Endothelial cell of umbilical vein (primary cell): ENCODE measurements at regions not wholly inside any gene's neighbourhood (a gene's known extent, or its start where the extent isn't known, plus 50 kb on each side); places are given as distances from the start of the nearest gene placed in this dataset.

Experiments
- BruUV-seq: library from RNA; stranded (reverse); fragments of 400-500 nt; replicated peaks from 2 replicates; lab custom pipeline; 2021; lab: Mats Ljungman, UMichigan
- CTCF ChIA-PET: fragments of 300-600, 350-600 bp; sonication (Branson Sonifier 250); formaldehyde crosslinking; loops from one replicate; lab custom pipeline; 2021; ENCODE audit warnings: antibody characterized with exemption, inconsistent platforms; lab: Charles Lee
- POLR2A ChIA-PET: fragments of 300-600, 350-600 bp; sonication (Branson Sonifier 250); formaldehyde crosslinking; loops from one replicate; lab custom pipeline; 2021; ENCODE audit warnings: antibody characterized with exemption, inconsistent platforms; lab: Charles Lee
- DNase-seq: peaks from one replicate; pipeline ENCODE4 v3.0.0-alpha.2; 2011; ENCODE audit warnings: low read depth, low spot score
- FAIRE-seq: peaks from 2 replicates; lab custom pipeline; 2011; peaks lifted over from hg19 to GRCh38; lab: Jason Lieb, UNC
- H2AFZ ChIP-seq: 2 replicates; pipeline ENCODE4 v1.6.0; 2012; ENCODE audit warnings: low read depth, low read length, control low read depth, inconsistent platforms
- H3K27ac ChIP-seq: 2 replicates; pipeline ENCODE4 v1.5.1; 2011; ENCODE audit warnings: low read depth, mild to moderate bottlenecking, control low read depth, low read length, moderate library complexity; ENCODE audit not compliant: insufficient read depth
- H3K27me3 ChIP-seq, 2 experiments: 2 replicates each; pipeline versions ENCODE4 v1.6.0 to v1.6.1; 2011; ENCODE audit warnings: low read length in 2 of 2, mixed read lengths in 1 of 2; ENCODE audit not compliant: control insufficient read depth in 2 of 2, insufficient read depth in 2 of 2
- H3K36me3 ChIP-seq, 2 experiments: 2 replicates in 1 of 2; 3 replicates in 1 of 2; pipeline ENCODE4 v1.5.1; 2011; ENCODE audit warnings: low read length in 2 of 2, mild to moderate bottlenecking in 1 of 2, moderate library complexity in 1 of 2; ENCODE audit not compliant: control insufficient read depth in 2 of 2, insufficient read depth in 2 of 2; ENCODE audit errors: extremely low read depth in 1 of 2
- H3K4me1 ChIP-seq: 3 replicates; pipeline ENCODE4 v1.5.1; 2011; ENCODE audit warnings: mild to moderate bottlenecking, low read length; ENCODE audit not compliant: control insufficient read depth, insufficient read depth; ENCODE audit errors: extremely low read depth
- H3K4me2 ChIP-seq: 2 replicates; pipeline ENCODE4 v1.6.1; 2011; ENCODE audit warnings: low read length, control low read depth, mixed read lengths; ENCODE audit not compliant: insufficient read depth
- H3K4me3 ChIP-seq, 3 experiments: fragments of 200-600 bp in 1 of 3; sonication (generic), shearing (Covaris generic) in 1 of 3; replicated peaks in 1 of 3; 2 replicates each; pipeline ENCODE4 v1.5.1; 2011 to 2016; ENCODE audit warnings: control low read depth in 3 of 3, low read length in 3 of 3, mild to moderate bottlenecking in 2 of 3, inconsistent platforms in 1 of 3, low read depth in 1 of 3, moderate library complexity in 1 of 3; ENCODE audit not compliant: insufficient read depth in 1 of 3
- H3K79me2 ChIP-seq: 2 replicates; pipeline ENCODE4 v1.6.0; 2012; ENCODE audit warnings: low read length, inconsistent platforms; ENCODE audit not compliant: control insufficient read depth, insufficient read depth
- H3K9ac ChIP-seq: replicated peaks from 2 replicates; pipeline ENCODE3; 2011; ENCODE audit warnings: low read length, control low read depth; ENCODE audit not compliant: insufficient read depth; ENCODE audit errors: extremely low read depth
- H3K9me1 ChIP-seq: replicated peaks from 3 replicates; pipeline ENCODE4 v1.6.0; 2011; ENCODE audit warnings: mild to moderate bottlenecking, low read length; ENCODE audit not compliant: control insufficient read depth, insufficient read depth; ENCODE audit errors: extremely low read depth
- H3K9me3 ChIP-seq: replicated peaks from 2 replicates; pipeline ENCODE4 v1.5.1; 2012; ENCODE audit warnings: low read length, inconsistent platforms; ENCODE audit not compliant: control insufficient read depth, insufficient read depth
- H4K20me1 ChIP-seq: replicated peaks from 2 replicates; pipeline ENCODE3; 2011; ENCODE audit warnings: mild to moderate bottlenecking, low read length; ENCODE audit not compliant: control insufficient read depth, insufficient read depth; ENCODE audit errors: extremely low read depth
- EZH2 ChIP-seq: IDR thresholded peaks from 2 replicates; pipeline ENCODE4 v1.6.1; 2012; ENCODE audit warnings: borderline replicate concordance, low read depth, mild to moderate bottlenecking, moderate library complexity, low read length, inconsistent platforms; ENCODE audit not compliant: severe bottlenecking
- FOS ChIP-seq: IDR thresholded peaks from 2 replicates; pipeline ENCODE4 v1.6.1; 2011; ENCODE audit warnings: mild to moderate bottlenecking, low read length, moderate library complexity, borderline replicate concordance; ENCODE audit not compliant: insufficient read depth
- GATA2 ChIP-seq: IDR thresholded peaks from 2 replicates; pipeline ENCODE4 v1.7.0; 2011; ENCODE audit warnings: low read depth, mild to moderate bottlenecking, moderate library complexity, mixed read lengths, low read length; ENCODE audit not compliant: insufficient read length, insufficient read depth
- JUN ChIP-seq: IDR thresholded peaks from 2 replicates; pipeline ENCODE4 v1.6.1; 2011; ENCODE audit warnings: borderline replicate concordance, low read depth; ENCODE audit not compliant: insufficient read length, insufficient read depth
- MAX ChIP-seq: IDR thresholded peaks from 2 replicates; pipeline ENCODE4 v1.6.1; 2011; ENCODE audit not compliant: insufficient read depth, insufficient read length
- MYC ChIP-seq: IDR thresholded peaks from one replicate; pipeline ENCODE4 v1.6.1; 2011; ENCODE audit warnings: mild to moderate bottlenecking, low read depth, low read length
- POLR2A ChIP-seq: IDR thresholded peaks from 2 replicates; pipeline ENCODE4 v1.6.1; 2012; ENCODE audit warnings: low read depth, mild to moderate bottlenecking, control low read depth, low read length
- POLR2AphosphoS5 ChIP-seq: IDR thresholded peaks from 2 replicates; pipeline ENCODE4 v1.6.1; 2012; ENCODE audit warnings: low read depth, mild to moderate bottlenecking, control low read depth, low read length, moderate library complexity; ENCODE audit not compliant: insufficient read depth
- dilution Hi-C: fragments of 300-500 bp; cut with MboI; formaldehyde crosslinking; loops from one replicate; pipeline ENCODE4 v1.15.0; 2019; ENCODE audit warnings: low sequenced_read_pairs; ENCODE audit not compliant: extremely low pct_ligation_motif_present
- intact Hi-C: fragments of 100-400 bp; cut with micrococcal nuclease; formaldehyde crosslinking; loops from one replicate; pipeline ENCODE4 v1.10.0; 2022
- TF ChIP-seq, protein P1 (sequence below), 2 donors: IDR thresholded peaks; 1 replicate in 1 of 2; 2 replicates in 1 of 2; pipeline ENCODE4 v1.5.1; 2011; ENCODE audit warnings: low read length in 2 of 2, mild to moderate bottlenecking in 2 of 2, moderate library complexity in 2 of 2, control low read depth in 1 of 2, inconsistent platforms in 1 of 2, low read depth in 1 of 2; ENCODE audit not compliant: insufficient read depth in 1 of 2; ENCODE audit errors: extremely low read depth in 1 of 2

DNA sequence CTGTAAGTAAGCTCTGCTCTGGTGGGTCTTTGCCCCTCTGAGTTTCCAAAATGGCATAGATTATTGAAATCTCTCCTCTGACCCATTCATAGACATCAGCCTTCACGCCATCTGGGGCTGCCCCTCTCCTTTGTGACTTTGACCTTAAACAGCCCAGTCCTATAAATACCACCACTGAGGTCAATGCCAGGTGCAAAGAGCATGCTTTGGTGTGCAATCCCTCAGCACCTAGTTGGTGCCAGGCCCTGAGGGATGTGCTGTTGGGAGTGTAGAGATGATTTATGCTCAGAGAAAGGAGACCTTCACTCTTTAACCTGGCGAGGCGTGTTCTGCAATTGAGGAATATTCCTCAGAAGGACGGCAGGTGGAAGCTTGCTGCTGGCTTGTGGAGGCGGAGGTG, 121.7 kb upstream of the TSHZ3 start:
- ChIA-PET CTCF (no interaction called here), POLR2A (no interaction called here)

More for the DNA sequence above, 121.7 kb upstream of the TSHZ3 start:
- BruUV-seq = no TSS peak
- no peaks in the 10 kb centered on the region for H3K79me2 ChIP-seq
- no peak overlapping the region for H3K27ac ChIP-seq
- H3K36me3 ChIP-seq = no peaks in the 10 kb centered on the region
- no peak for TF ChIP-seq JUN
- TF ChIP-seq MAX = no peak
- no peak for TF ChIP-seq EZH2
- TF ChIP-seq FOS = no peak
- TF ChIP-seq MYC = no peak
- TF ChIP-seq, protein P1, sequence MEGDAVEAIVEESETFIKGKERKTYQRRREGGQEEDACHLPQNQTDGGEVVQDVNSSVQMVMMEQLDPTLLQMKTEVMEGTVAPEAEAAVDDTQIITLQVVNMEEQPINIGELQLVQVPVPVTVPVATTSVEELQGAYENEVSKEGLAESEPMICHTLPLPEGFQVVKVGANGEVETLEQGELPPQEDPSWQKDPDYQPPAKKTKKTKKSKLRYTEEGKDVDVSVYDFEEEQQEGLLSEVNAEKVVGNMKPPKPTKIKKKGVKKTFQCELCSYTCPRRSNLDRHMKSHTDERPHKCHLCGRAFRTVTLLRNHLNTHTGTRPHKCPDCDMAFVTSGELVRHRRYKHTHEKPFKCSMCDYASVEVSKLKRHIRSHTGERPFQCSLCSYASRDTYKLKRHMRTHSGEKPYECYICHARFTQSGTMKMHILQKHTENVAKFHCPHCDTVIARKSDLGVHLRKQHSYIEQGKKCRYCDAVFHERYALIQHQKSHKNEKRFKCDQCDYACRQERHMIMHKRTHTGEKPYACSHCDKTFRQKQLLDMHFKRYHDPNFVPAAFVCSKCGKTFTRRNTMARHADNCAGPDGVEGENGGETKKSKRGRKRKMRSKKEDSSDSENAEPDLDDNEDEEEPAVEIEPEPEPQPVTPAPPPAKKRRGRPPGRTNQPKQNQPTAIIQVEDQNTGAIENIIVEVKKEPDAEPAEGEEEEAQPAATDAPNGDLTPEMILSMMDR (IDR thresholded peaks at IDR 0.05; ENCODE audit: extremely low read depth in 1 of 2, insufficient read depth in 1 of 2, low read depth in 1 of 2, low read length in 2 of 2) = no peak
- no peak for TF ChIP-seq POLR2A
- no peak for TF ChIP-seq POLR2AphosphoS5
- TF ChIP-seq GATA2 = no peak
- H3K9me3 ChIP-seq = peaks cover 4% of the 10 kb centered on the region
- DNase-seq (no peak), FAIRE-seq (no peak)
- H3K9me1 ChIP-seq = no peaks in the 10 kb centered on the region
- no peak overlapping the region for H3K4me2 ChIP-seq
- H4K20me1 ChIP-seq = no peaks in the 10 kb centered on the region
- intact Hi-C loops (no loop called here), dilution Hi-C loops (no loop called here)
- no peak overlapping the region for H2AFZ ChIP-seq
- no peak overlapping the region for H3K9ac ChIP-seq
- H3K4me3 ChIP-seq = no peak overlapping the region
- H3K27me3 ChIP-seq = no peaks in the 10 kb centered on the region
- H3K4me1 ChIP-seq = no peaks in the 10 kb centered on the region
